B cell (primary cell): ENCODE measurements at regions not wholly inside any gene's neighbourhood (a gene's known extent, or its start where the extent isn't known, plus 50 kb on each side); places are given as distances from the start of the nearest gene placed in this dataset.

ENCODE experiments used
- EZH2 ChIP-seq: IDR thresholded peaks from 2 replicates; pipeline ENCODE4 v1.6.1; 2012; ENCODE audit warnings: borderline replicate concordance, low read depth, mild to moderate bottlenecking, moderate library complexity, low read length; ENCODE audit not compliant: insufficient read depth, poor library complexity, severe bottlenecking
- TF ChIP-seq, protein P1 (sequence below): fragments of 200-600 bp; IDR thresholded peaks from one replicate; pipeline ENCODE4 v1.8.0; 2022; ENCODE audit warnings: antibody characterized with exemption, mild to moderate bottlenecking

GRCh38 chr4:74543231-74543781 is 98.4 kb downstream of the AREG start:
- TF ChIP-seq, protein P1, sequence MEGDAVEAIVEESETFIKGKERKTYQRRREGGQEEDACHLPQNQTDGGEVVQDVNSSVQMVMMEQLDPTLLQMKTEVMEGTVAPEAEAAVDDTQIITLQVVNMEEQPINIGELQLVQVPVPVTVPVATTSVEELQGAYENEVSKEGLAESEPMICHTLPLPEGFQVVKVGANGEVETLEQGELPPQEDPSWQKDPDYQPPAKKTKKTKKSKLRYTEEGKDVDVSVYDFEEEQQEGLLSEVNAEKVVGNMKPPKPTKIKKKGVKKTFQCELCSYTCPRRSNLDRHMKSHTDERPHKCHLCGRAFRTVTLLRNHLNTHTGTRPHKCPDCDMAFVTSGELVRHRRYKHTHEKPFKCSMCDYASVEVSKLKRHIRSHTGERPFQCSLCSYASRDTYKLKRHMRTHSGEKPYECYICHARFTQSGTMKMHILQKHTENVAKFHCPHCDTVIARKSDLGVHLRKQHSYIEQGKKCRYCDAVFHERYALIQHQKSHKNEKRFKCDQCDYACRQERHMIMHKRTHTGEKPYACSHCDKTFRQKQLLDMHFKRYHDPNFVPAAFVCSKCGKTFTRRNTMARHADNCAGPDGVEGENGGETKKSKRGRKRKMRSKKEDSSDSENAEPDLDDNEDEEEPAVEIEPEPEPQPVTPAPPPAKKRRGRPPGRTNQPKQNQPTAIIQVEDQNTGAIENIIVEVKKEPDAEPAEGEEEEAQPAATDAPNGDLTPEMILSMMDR, result no peak
- TF ChIP-seq EZH2, result no peak
